ENCODE measurements at regions not wholly inside any gene's neighbourhood (a gene's known extent, or its start where the extent isn't known, plus 50 kb on each side); places are given as distances from the start of the nearest gene placed in this dataset.

DNA sequence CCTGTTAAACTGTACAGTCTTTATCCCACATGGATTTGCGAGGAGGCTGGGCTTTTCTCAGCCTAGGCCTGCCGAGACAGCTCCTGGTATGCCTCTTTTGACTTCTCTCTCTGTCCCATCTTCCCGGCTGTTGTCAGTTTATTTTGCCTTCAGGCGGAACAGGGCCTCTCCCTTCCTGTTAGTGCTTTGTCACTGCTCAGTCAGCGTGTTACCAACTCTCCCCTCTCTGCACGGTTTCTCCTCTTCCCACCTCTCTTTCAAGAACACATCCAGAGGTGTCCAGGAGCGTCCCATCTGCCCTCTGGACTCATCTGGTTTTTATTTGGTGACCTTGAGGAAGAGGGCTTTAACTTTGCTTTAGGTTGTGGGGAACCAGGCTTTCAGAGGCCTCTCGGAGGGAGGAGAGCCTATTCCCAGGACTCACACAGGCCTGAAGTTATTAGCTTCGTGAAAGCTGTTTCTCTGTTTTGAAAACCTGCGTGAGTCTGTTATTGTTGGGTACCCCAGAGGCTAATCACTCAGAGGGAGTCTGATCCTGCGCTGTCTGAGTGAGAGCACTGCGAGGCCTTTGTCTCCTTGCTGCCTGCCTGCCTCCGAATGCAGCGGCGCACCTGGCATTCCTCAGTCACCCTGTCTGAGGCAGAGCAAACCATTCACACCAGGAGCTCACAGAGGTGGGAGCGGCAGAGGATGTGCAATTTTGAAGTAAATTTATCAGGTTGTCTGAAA, 234.4 kb upstream of the MPDZ start:
- DNase-seq = no peak

- no peak for DNase-seq
Measured at GRCh38 chr9:13513286-13513685, 233.8 kb upstream of the MPDZ start.

GRCh38 chr9:13508681-13509080, 229.2 kb upstream of the MPDZ start:
- no peak for DNase-seq

DNA sequence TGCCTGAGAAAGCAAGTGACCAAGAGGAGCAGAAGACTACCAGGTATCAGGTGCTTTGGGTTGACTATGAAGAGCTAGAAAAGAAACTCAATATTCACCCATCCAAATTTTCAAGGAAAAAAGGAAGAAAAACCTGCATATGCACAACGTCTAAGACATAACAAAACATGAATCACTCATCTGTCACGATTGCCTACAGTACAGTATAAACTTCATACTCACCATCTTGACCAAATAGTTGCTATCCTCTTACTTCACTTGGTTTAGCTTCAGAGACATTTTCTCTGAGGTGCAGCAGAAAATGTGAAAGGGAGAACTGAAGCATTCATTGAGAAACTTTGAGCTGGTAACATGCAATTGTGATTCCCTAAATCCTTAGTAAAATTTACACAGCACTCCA, 228.6 kb upstream of the MPDZ start:
- DNase-seq = no peak

DNA sequence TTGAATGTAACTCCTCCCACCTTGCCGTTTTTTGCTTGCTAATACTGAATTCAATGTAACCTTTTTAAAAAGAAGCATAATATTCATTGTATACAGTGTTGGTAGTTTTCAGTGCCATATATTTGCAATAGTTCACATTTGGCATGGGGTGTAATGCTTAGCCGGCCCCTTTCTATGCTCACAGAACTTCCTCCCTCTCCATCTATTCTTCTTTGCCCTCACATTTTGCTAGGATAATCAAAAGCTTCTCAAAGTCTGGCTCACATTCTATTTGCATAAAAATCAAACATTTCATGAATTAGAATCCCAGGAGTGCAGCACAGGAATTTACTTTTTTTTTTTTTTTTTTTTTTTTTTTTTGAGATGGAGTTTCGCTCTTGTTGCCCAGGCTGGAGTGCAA, 226.3 kb upstream of the MPDZ start:
- DNase-seq = no peak

GRCh38 chr9:13503599-13503998, 224.1 kb upstream of the MPDZ start:
- DNase-seq = no peak

GRCh38 chr9:13502484-13502883, 223.0 kb upstream of the MPDZ start:
- no peak for DNase-seq

GRCh38 chr9:13501018-13501417, 221.5 kb upstream of the MPDZ start:
- no peak for DNase-seq

DNA sequence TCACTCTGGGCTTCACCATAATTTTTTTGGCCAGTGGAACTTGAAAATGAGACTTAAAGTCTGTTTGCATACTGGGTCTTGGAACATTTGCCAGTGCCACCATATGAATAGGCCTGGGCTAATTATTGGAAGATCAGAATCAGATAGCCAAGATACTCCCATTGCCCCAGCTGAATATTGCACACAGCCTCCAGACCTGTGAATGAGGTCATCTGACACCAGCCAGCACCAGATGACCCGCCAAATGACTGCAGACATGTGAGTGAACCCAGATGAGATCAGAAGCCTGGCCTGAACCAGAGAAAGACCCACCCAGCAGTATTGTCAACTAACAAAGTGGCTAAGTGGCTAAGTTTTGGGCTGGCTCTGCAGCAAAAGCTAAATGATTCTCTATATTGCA, 220.5 kb upstream of the MPDZ start:
- DNase-seq = no peak

DNA sequence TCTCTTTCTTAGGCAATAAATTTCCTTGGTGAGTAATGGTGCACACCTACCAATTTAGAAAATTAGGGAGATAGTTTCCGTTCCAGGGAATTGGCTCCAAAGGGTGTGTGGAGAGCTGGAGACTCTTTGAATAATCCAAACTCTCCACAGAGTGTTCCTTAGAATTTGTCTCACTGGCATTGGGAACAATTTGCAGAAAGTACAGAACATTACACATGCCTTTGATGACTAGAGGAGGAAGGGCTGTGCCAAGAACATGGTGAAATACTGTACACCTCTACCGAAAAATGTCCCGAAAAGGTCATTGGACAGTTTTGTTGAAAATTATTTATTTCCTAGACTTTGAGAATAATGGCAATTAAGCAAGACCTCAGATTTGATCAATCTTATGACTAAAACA, 214.2 kb upstream of the MPDZ start:
- no peak for DNase-seq

- no peak for DNase-seq
Measured at GRCh38 chr9:13491493-13492424, 212.3 kb upstream of the MPDZ start.

GRCh38 chr9:13491138-13491492, 211.6 kb upstream of the MPDZ start:
- no peak for DNase-seq

- no peak for DNase-seq
Measured at GRCh38 chr9:13487936-13488335, 208.4 kb upstream of the MPDZ start.

DNA sequence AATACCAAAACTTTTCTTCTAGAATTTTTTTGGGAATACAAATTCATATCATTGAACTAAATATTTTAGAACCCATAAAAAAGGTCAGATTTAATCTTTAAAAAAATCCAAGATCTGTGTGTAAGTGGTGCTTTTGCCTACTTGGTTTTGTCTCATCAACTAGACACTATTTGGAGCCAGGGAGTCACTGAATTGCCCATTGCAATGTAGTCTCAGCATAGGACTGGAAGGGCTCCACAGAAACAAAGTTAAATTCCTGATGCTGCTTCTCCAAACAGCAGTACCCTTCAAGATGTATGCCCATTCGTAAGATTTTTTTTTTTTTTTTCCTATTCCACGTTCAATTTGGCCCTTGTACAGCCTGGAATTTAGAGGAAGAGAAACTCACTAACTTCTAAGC, 208.0 kb upstream of the MPDZ start:
- DNase-seq = no peak

- DNase-seq = no peak
Measured at GRCh38 chr9:13487071-13487470, 207.6 kb upstream of the MPDZ start.

GRCh38 chr9:13485068-13485596, 205.6 kb upstream of the MPDZ start:
- no peak for DNase-seq

DNA sequence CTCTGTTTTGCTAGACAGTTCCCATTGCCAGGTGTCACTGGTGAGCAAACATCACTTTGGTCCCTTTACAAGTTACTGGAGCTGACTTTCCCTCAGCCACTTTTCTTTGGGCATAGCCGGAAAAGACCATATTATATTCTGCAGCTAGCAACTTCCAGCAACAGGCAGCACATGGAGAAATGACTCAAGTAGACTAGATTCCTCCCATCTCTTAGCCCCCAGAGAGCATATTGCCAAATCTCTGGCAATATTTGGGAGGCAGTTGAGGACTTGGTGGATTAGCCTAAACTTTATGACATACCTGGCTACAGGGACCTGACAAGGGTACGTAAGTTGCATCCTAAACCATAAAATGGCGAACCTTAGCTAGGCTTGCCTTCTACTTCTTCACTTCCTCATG, 204.7 kb upstream of the MPDZ start:
- DNase-seq = no peak

- no peak for DNase-seq
Measured at GRCh38 chr9:13481274-13481673, 201.8 kb upstream of the MPDZ start.

DNA sequence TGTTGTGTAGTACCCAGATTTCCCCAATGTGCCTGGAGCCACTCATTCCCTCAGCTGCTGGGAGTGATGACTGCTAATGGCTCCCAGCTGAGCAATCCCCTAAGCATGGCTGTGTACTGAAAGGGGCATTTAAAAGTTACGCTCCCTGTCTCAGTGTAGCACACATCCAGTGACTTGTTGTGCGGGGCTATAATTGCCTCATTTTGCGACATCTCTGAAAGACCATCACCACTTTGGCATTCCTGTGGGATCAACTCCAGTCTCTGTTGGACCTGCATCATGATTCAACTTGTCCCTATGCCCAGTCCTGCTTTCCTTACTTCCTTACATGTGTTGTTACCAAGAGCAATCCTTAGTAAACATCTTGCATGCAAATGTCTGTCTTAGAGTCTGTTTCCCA, 201.2 kb upstream of the MPDZ start:
- no peak for DNase-seq

DNA sequence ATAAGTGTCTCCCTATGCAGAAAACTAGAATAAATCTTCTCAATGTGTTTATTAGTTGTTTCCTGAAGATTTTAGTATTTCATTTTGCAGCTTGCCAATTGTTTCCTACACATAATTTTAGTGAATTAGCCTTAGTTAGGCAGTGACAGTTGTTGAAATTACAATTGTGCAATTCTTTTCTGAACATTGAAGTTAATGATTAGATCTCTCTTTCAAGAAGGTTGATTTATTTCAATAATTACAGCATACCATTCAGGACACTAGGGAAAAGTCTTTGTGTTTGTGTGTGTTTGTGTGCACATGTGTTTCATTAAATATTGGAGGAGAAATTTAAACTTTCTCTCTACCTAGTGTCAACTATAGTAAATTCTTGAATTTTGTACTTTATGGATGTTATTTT, 199.6 kb upstream of the MPDZ start:
- no peak for DNase-seq

DNA sequence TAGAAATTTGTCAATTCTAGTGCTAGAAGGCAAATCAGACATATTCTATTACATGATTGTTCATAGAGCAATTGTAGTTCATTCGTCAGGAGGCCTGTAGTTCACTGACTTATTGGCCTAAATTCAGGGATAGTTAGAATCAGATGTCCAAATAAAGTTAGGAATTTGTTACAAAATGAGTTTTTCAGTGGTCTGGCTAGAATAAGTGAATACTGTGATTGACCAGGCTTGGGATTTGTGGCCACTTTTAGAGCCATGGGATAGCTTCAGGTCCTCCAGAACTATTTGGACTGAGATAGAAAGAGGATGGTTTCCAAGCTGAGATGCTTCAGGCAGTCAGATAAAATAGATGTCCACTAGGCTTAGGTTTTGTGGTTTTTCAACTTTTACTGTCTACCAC, 199.1 kb upstream of the MPDZ start:
- no peak for DNase-seq

GRCh38 chr9:13478160-13478559, 198.7 kb upstream of the MPDZ start:
- no peak for DNase-seq

DNA sequence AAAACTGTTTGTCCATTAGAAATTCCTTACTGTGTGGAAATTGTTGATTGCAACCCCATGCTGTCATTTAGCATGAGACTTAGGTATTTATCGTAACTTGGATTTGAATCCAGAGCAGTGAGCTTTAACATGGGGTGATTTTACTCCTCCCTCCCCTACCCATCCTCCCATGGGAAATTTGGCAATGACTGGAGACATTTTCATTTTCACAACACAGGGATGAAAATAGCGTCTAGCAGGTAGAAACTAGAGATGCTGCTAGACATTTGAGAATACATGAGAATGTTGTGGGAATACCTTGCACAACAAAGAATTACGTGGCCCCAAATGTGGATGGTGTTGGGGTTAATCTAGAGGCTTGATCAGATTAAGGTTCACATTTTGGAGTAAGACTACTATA, 191.3 kb upstream of the MPDZ start:
- no peak for DNase-seq

DNA sequence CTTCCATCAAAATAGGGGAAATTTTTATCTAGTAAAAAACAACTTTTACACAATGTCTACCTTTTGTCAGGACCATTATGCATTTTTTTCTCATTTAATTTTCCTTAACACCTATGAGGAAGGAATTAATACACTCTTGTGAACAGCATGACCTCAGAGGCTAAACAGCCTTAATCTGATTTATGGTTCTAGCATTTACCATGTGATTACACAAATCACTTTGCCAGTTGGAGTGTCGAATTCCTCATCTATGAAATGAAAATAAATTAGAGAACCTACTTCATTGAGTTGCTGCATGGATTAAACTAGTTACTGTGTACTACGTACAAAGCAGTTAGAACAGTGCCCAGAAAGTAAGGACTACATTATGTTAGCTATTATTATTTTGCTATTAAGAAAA, 187.7 kb upstream of the MPDZ start:
- no peak for DNase-seq

All from hematopoietic multipotent progenitor cell treated with erythropoietin and hydrocortisone succinate and interleukin-3 and kit ligand, for 8 days (in vitro differentiated cells).